8988T (cell line): ENCODE measurements at regions not wholly inside any gene's neighbourhood (a gene's known extent, or its start where the extent isn't known, plus 50 kb on each side); places are given as distances from the start of the nearest gene placed in this dataset.
"Not testable (repeated sequence)": the region's sequence is repeated elsewhere in the genome, so short reads cannot be mapped to it uniquely, and the experiment has no call there.

Experiments
- DNase-seq: peaks from one replicate; pipeline ENCODE4 v3.0.0; 2011

DNA sequence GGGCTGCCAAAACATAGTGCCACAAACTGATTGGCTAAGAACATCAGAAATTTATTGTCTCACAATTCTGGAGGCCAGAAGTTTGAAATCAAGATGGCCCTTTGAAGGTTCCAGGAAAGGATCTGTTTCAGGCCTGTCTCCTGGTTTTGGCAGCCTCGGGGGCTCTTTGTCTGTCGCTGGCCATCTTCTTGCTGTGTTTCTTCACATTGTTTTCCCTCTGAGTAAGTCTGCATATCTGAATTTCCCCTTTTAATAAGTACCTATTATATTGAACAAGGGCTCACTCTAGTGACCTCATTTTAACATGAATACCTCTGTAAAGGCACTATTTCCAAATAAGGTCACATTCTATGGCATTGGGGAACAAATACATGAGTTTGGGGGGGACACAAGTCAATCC, 467.1 kb upstream of the MGAT4C start:
- no peak for DNase-seq

DNA sequence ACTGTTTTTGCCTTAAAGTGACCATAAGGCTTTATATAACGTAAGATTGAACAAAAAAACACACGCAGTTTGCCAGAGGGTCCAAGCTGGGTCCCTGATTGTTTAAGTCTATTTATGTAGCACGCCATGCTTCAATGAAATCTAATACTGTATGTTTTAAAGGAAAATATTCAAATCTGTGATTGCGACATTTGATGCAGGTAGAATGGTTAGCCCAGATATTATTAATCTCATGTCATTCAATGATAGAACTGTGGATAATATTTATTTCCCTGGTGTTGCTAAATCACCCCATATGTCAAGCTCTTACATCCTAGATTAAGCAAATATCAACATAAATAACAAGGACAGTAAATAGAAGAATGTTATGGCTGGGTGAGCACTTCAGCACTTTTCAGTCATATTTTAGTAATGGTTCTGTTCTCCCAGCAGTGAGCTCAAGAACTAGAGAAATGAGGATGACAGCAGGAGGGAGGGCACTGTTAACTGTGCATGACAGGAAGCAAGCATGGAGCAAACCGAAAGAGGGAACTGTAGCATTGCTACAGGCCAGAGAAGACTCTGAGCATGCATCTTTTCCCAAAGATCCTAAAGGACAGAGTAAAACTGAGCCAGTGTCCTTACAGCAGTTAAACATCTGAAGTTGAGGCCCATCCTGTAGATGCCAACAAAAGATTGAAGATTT, 465.7 kb upstream of the MGAT4C start:
- DNase-seq: no peak

DNA sequence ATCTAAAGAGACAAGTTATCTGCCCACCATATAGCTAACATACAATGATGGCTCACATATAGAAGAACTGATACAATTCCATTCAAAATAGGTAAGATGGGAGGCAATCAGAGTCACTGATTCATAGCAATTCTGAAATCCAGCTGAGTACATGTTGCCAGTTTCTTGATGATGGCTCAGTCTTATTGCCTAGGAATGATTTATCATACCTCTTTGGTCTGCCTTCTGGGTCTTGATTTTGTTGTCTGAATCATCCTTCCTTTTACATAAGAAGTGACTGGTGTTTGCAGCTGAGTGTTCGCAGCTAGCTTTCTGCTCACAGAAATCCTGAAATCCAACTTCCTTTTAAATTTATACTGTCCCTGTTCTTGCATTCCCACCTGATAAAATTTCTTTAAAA, 463.2 kb upstream of the MGAT4C start:
- no peak for DNase-seq

GRCh38 chr12:86713121-86713520, 456.9 kb upstream of the MGAT4C start:
- no peak for DNase-seq

DNA sequence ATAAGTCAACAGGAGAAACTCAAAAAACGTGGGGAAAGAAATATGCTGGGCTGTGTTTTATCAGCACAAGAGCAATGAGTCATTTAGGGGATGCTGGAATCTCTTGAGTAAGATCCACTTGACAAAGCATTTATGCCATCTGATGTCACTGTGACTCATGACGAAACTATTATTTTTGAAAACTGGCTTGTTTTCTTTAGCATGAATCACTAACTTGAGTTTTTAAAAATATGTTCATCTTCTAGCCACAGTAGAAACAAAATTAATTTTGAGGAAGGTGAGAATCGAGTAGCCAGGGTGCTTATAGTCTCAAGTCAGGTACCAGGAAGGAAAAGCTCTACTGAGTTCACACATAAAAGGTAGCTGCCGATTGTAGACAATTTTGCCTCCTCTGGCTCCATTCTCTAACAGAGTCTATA, 456.2 kb upstream of the MGAT4C start:
- DNase-seq: peak; percentile 3

- DNase-seq: no peak
Measured at GRCh38 chr12:86711731-86712130, 455.5 kb upstream of the MGAT4C start.

DNA sequence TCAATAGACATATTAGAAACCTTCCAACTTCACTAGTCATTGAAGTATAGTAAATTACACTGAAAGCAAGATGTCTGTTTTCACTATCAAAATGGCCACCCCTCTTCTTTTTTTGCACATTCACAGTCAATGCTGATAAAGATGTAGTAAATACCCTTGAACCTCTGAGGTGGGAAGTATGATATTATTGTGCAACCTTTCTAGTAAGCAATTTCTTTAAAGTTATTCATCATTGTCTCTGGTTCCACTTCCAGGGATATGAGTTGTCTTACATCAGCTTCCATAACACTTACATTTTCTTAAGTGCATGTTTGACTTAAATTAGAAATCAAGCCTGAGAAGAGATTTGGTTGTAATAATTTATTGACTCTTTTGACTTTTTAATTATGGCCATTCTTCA, 453.9 kb upstream of the MGAT4C start:
- DNase-seq: no peak

- DNase-seq: not testable (repeated sequence)
Measured at GRCh38 chr12:86709017-86709416, 452.8 kb upstream of the MGAT4C start.

- DNase-seq: no peak
Measured at GRCh38 chr12:86698641-86698980, 442.4 kb upstream of the MGAT4C start.

DNA sequence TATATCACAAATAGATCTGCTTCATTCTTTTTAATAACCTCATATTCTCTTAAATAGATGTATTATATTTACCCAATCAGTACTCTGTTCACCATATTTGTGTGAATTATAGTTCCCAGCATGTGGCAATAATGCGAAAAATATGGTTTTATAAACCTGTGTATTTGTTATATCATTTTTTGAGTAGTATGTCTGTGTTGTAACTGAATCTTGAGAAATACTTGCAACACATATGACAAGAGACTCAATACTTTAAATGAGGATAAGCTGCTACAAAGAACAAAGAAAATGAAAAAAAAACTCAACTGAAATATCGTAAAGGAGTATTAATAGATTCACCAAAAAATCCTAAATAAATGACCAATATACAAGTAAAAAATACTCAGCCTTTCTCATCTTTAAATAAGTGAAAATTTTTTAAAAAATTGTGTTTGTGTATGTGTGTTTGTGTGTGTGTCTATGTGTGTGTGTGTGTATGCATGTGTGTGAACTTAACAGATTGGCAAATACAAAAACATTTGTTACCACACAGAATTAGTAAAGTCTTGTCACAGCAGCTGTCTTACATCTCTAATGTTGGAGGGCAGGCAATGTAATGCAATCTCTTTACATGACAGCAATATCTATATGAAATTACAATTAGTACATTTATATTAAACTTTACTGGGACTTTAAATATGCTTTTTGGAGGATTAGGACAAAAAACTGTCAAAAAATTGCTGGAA, 441.9 kb upstream of the MGAT4C start:
- no peak for DNase-seq

- no peak for DNase-seq
Measured at GRCh38 chr12:86683568-86684304, 427.5 kb upstream of the MGAT4C start.

DNA sequence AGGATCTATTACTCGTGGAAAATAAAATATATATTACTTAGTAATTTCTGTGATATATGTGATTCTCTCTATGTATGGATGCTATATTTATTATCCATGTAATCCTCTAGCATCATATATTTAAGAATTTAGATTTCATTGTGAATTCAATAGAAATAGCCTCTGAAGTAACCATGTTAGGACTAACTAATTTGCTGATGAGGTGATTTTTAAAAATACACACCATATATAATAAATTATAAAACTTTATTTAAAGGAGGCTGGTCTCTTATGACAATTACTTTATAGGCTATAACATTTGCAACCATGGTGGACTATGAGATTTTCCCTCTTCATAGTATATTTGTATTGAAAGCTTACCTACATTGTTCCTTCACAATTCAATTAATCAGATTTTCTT, 424.9 kb upstream of the MGAT4C start:
- no peak for DNase-seq

DNA sequence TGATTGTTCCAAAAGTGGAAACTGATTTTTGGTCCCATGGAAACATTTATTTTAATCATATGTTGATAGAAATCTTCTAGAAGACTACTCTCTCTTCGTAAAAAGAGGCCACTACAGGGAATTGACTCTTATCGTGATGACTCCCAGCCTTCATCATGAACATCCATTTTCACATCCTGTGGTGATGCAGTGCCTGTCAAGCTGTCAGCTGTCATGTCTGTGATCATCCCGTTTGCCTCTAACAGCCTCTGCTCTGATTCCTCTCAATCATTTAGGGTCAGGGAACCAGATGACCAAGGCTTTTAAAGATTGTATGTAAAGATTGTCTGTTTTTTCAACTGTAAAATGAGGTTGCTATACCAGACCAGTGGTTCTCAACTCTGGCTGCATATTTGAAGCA, 419.0 kb upstream of the MGAT4C start:
- no peak for DNase-seq

- no peak for DNase-seq
Measured at GRCh38 chr12:86670986-86671385, 414.8 kb upstream of the MGAT4C start.

DNA sequence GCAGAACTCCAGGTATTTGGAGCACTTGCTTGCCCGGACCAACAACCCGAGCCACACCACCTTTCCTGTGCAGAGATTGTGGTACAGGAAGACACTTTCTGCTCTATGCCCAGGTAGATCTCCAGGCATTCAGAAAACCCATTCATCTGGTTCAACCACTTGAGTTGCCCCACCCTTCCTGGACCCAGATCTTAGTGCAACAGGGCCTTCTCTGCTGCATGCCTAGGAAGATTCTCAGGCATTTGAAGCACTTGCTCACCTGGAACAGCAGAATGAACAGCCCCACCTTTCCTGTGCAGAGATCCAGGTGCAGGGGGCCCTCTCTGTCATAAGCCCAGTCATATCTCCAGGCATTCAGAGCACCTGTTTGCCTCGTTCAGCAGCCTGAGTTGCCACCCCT, 412.8 kb upstream of the MGAT4C start:
- DNase-seq: no peak

DNA sequence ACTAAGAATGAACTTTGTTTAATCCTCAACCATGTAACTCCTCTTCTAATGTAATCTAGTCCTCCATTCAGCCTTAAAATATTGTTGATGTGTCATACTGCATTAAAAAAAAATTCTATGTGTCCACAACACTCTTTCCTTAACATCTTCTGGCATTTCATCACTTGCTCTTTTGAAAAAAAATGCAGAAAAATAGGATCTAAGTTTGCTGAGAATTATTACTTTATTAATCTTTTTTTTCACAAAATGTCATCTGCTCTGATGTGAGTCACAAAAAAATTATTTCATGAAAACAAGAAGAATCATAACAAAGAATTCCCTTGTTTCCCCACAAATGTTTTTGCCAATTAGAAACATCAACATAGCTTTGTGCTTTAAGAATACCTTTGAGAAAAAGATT, 410.1 kb upstream of the MGAT4C start:
- DNase-seq: no peak

GRCh38 chr12:86663716-86664115, 407.5 kb upstream of the MGAT4C start:
- no peak for DNase-seq

GRCh38 chr12:86663173-86663572, 407.0 kb upstream of the MGAT4C start:
- no peak for DNase-seq

GRCh38 chr12:86662464-86662863, 406.3 kb upstream of the MGAT4C start:
- DNase-seq: no peak

- no peak for DNase-seq
Measured at GRCh38 chr12:86660488-86661147, 404.4 kb upstream of the MGAT4C start.

- no peak for DNase-seq
Measured at GRCh38 chr12:86659985-86660384, 403.8 kb upstream of the MGAT4C start.

DNA sequence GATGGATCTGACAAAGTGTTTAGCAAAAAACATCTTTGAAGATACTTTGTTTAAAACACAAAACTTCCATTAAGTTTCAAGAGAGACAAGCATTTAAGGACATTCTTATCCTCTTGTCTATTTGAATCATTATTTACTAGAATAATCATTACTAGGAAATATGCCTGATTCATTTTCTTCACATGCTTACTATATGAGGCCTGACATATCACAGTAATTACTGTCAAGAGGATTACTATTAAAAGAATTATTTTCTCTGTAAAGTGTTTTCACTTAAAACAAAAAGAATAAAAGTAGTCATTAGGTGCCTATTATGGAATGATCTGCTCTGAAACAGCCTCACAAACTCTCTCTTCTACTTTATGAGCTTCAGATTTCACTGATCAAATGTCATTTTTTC, 402.1 kb upstream of the MGAT4C start:
- no peak for DNase-seq

DNA sequence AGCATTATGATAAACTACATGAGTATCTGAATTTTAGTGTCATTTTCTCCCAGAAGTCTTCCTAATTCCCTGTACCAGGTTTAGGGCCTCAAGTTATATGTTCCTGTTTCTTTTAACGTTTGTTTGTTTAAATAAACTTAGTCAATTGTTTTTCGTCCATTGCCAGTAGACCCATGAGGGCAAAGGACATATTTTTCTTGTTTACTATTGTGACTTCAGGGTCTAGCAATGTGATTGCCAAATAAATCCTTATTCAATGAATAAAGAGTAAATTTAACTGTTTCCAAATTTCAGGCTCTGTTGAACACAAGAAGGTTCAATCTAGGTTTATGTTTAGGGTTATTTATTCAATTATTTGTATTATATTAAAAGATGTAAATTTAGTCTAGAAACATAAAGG, 391.6 kb upstream of the MGAT4C start:
- no peak for DNase-seq
